KBM-7 (cell line): ENCODE measurements at regions not wholly inside any gene's neighbourhood (a gene's known extent, or its start where the extent isn't known, plus 50 kb on each side); places are given as distances from the start of the nearest gene placed in this dataset.
"Not testable (repeated sequence)": the region's sequence is repeated elsewhere in the genome, so short reads cannot be mapped to it uniquely, and the experiment has no call there.

ENCODE experiments used
- DNase-seq: peaks from one replicate; pipeline ENCODE4 v3.0.0-alpha.2; 2015
- in situ Hi-C: fragments of 300-500 bp; cut with MboI; formaldehyde crosslinking; loops from 2 replicates; pipeline ENCODE4 v1.14.3; 2020; ENCODE audit warnings: low sequenced_read_pairs, low pct_unique_long_range_greater_than_20kb, mixed read lengths

DNA sequence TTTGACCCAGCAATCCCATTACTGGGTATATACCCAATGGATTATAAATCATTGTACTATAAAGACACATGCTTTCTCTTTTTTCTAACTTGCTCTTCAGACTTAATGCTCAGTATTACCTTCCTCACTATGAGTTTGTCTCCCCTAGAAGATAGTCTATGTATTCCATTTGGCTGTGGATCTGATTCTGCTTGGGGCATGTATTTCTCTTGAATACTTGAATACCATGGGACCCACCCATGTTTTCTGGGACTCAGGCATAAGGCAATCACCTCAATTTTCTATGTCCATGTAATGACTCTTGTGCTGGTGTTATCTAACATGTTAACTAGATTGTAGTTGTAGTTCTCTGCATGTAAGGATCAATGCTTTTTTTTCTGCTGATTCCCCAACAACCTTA lies 70.4 kb upstream of the PPM1H start:
- in situ Hi-C loops: no loop called here
- DNase-seq: no peak

DNA sequence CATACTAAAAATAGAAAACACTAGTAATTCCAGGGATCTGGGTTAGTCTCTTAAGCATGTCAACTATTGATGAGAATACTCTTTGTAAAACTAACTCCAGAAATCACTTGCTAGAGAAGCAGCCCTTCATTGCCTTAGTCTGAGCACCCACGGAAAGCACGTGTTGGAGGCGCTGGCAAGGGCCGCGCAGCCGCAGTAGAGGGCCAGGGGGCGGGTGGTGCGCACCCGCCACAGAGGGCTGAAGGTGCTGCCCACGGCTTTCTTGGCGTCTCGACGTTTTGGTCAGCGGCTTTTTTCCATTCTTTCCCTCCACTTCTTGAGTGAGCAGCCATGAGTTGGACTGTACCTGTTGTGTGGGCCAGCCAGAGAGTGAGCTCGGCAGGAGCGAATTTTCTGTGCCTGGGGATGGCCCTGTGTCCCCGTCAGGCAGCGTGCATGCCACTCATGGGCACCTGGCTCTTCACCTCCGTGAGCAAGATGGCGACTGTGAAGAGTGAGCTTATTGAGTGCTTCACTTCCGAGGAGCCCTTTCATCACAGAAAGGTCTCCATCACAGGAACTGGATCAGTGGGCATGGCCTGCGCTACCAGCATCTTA lies 68.4 kb upstream of the PPM1H start:
- in situ Hi-C loops: no loop called here
- DNase-seq: no peak

DNA sequence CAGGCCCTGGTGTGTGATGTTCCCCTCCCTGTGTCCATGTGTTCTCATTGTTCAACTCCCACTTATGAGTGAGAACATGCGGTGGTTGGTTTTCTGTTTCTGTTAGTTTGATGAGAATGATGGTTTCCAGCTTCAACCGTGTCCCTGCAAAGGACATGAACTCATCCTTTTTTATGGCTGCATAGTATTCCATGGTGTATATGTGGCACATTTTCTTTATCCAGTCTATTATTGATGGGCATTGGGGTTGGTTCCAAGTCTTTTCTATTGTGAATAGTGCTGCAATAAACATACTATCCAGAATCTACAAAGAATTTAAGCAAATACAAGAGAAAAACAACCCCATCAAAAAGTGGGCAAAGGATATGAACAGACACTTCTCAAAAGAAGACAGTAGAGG lies 67.1 kb upstream of the PPM1H start:
- DNase-seq, in situ Hi-C loops: not testable (repeated sequence)

DNA sequence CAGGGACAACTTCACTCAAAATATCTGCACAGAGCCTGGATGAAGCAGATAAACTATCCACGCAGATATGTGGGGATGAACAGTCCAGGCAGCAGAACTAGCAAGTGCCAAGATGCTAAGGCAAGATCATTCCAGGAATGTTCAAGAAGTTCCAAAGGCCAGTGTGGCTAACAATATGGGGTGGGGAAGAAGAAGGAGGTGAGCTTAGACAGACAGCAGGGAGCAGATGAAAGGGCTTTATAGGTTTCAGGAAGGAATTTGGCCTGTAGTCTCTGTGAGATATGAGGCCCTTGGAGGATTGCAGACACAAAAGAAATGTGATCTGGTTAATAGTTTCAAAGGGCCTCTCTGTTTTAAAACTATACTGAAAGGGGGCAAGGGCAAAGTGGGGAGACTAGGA lies 63.5 kb upstream of the PPM1H start:
- in situ Hi-C loops: loop anchor here (25.0 kb wide), 1 partner anchor 1239 kb away; no protein-coding TSS in a partner anchor

DNA sequence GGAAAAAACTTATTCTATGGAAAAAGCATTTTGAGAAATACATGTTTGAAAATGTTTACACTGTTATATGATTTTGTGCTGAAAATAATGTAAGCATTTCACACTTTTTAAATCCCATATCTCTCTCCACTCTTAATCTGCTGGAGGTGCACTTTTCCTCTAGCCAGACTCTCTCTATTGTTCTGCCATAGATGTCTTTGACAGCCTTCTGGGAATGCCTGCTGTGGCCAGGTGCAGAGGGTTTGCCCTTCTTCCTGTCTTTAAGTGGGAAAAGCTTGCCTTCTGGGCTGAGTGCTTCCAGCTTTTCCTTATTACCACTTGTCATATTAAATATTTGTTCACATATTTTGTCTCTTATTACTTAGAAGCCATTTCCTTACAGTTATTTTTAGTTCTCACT lies 60.1 kb upstream of the PPM1H start:
- no peak for DNase-seq
- in situ Hi-C loops: loop anchor here (25.0 kb wide), 1 partner anchor 1242 kb away; no protein-coding TSS in a partner anchor

More for the DNA sequence above, 63.5 kb upstream of the PPM1H start:
- DNase-seq: no peak

DNA sequence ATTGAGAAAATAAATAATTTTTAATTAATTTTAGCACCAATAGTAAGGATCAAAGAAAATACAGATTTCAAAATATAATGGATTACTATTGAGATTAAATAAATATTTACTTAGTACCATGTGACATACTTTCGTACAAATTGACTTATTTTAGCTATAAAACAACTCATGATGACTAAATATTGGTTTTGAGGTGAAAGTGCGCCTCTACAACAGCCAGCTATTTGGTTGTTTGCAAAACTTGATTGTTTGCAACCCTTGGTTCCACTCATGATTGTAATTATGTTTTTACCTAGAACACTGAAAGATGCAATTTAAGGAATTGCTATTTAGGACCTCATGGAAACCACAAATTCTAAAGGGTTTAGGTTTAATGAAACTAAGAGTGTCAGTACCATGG lies 51.9 kb upstream of the PPM1H start:
- no peak for DNase-seq
- in situ Hi-C loops: loop anchor here (25.0 kb wide), 1 partner anchor 1250 kb away; no protein-coding TSS in a partner anchor
